ENCODE measurements at regions not wholly inside any gene's neighbourhood (a gene's known extent, or its start where the extent isn't known, plus 50 kb on each side); places are given as distances from the start of the nearest gene placed in this dataset.

DNA sequence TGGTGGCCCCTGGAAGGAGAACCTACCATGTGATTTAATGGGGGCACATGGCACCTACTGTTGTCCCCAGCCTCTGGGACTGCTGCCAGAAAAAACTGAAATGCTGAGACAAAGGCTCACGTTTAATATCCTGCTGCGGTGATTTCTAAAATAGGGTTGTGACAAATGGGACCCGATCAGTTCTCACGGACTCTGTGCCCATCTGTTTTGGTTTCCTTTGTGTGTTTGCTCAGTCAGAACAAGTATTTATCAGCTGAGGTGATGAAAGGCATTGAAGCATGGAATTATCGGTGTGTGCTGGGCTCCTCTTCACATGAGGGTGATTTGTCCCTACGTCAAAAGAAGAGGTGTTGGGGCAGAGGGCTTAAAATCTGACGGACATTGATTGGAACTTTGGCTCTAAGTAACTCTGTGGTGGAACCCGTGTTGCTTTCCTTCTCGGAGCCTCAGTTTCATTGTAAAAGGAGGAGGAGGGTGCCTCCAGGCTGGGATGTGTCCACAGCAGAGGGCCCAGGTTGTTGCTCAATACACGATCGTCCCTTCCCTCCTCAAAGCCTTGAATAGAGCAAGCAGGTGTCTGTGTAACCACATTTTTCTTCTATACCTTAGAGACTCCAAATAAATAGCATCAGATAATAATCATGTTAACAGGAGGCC, 283.3 kb upstream of the RGMA start:
- TF ChIP-seq, protein P1, sequence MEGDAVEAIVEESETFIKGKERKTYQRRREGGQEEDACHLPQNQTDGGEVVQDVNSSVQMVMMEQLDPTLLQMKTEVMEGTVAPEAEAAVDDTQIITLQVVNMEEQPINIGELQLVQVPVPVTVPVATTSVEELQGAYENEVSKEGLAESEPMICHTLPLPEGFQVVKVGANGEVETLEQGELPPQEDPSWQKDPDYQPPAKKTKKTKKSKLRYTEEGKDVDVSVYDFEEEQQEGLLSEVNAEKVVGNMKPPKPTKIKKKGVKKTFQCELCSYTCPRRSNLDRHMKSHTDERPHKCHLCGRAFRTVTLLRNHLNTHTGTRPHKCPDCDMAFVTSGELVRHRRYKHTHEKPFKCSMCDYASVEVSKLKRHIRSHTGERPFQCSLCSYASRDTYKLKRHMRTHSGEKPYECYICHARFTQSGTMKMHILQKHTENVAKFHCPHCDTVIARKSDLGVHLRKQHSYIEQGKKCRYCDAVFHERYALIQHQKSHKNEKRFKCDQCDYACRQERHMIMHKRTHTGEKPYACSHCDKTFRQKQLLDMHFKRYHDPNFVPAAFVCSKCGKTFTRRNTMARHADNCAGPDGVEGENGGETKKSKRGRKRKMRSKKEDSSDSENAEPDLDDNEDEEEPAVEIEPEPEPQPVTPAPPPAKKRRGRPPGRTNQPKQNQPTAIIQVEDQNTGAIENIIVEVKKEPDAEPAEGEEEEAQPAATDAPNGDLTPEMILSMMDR (IDR thresholded peaks at IDR 0.05; ENCODE audit: poor library complexity), result no peak
- TF ChIP-seq EZH2 (IDR thresholded peaks at IDR 0.05; ENCODE audit: borderline replicate concordance) (no peak), EZH2phosphoT487 (IDR thresholded peaks at IDR 0.05; ENCODE audit: low read depth, severe bottlenecking, unreplicated experiment) (no peak)
- H2AFZ ChIP-seq, result no peak overlapping the region
- no peak for DNase-seq (ENCODE audit: low spot score)

GRCh38 chr15:93366387-93367100, 277.5 kb upstream of the RGMA start:
- no peak for DNase-seq (ENCODE audit: low spot score)
- no peaks in the 10 kb centered on the region for H3K36me3 ChIP-seq (replicated peaks; ENCODE audit: insufficient read depth, low read depth)
- H3K9me2 ChIP-seq (replicated peaks; ENCODE audit: insufficient read depth), result no peaks in the 10 kb centered on the region
- no peaks in the 10 kb centered on the region for H3K9me3 ChIP-seq (ENCODE audit: low read depth)
- no peak overlapping the region for H3K4me3 ChIP-seq
- no peak for TF ChIP-seq EZH2phosphoT487 (IDR thresholded peaks at IDR 0.05; ENCODE audit: low read depth, severe bottlenecking, unreplicated experiment)
- TF ChIP-seq, protein P1 (IDR thresholded peaks at IDR 0.05; ENCODE audit: poor library complexity), result no peak
- no peak for TF ChIP-seq EZH2 (IDR thresholded peaks at IDR 0.05; ENCODE audit: borderline replicate concordance)
- no peak overlapping the region for H3K4me2 ChIP-seq
- H2AFZ ChIP-seq, result no peak overlapping the region
- no peak overlapping the region for H3K27ac ChIP-seq
- H3K27me3 ChIP-seq, result peaks cover 5% of the 10 kb centered on the region
- WGBS (ENCODE audit: low lambda C conversion rate, missing lambda C conversion rate), result 30% methylated on average over 5 of the region's 5 CpGs
- no peaks in the 10 kb centered on the region for H3K4me1 ChIP-seq (ENCODE audit: insufficient read depth)
- H4K20me1 ChIP-seq (ENCODE audit: insufficient read depth, poor library complexity, severe bottlenecking), result no peaks in the 10 kb centered on the region
- no peaks in the 10 kb centered on the region for H3K79me2 ChIP-seq

More for the DNA sequence above, 283.3 kb upstream of the RGMA start:
- WGBS (ENCODE audit: low lambda C conversion rate, missing lambda C conversion rate), result 79% methylated on average over 11 of the region's 11 CpGs
- no peaks in the 10 kb centered on the region for H3K27me3 ChIP-seq
- no peaks in the 10 kb centered on the region for H3K9me3 ChIP-seq (ENCODE audit: low read depth)
- H3K4me3 ChIP-seq, result no peak overlapping the region
- no peaks in the 10 kb centered on the region for H3K4me1 ChIP-seq (ENCODE audit: insufficient read depth)
- H3K36me3 ChIP-seq (replicated peaks; ENCODE audit: insufficient read depth, low read depth), result no peaks in the 10 kb centered on the region
- no peaks in the 10 kb centered on the region for H4K20me1 ChIP-seq (ENCODE audit: insufficient read depth, poor library complexity, severe bottlenecking)
- H3K9me2 ChIP-seq (replicated peaks; ENCODE audit: insufficient read depth), result no peaks in the 10 kb centered on the region
- H3K27ac ChIP-seq, result no peak overlapping the region
- no peaks in the 10 kb centered on the region for H3K79me2 ChIP-seq
- no peak overlapping the region for H3K4me2 ChIP-seq

DNA sequence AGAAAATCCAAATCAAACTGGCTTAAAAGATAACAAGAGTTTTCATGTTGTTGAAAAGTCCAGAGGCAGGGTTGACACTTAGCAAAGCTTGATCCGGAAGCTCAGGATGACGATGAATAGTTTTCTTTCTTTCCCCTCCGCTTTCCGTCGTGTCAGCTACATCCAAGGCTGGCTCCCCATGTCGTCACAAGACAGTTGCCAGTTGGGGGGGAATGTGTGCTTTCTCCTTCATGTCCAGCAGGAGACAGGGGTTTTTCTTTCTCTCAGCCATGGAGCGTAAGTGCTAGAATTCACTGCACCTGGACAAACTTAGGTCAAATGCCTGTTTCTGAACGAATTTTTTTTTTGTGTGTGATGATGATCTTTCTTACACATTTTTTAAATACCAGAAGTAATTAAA, 273.8 kb upstream of the RGMA start:
- DNase-seq (ENCODE audit: low spot score), result peak; percentile 21
- peaks cover 5% of the 10 kb centered on the region for H3K27me3 ChIP-seq
- no peak overlapping the region for H2AFZ ChIP-seq
- H3K36me3 ChIP-seq (replicated peaks; ENCODE audit: insufficient read depth, low read depth), result no peaks in the 10 kb centered on the region
- no peak overlapping the region for H3K27ac ChIP-seq
- no peaks in the 10 kb centered on the region for H3K9me2 ChIP-seq (replicated peaks; ENCODE audit: insufficient read depth)
- no peaks in the 10 kb centered on the region for H3K4me1 ChIP-seq (ENCODE audit: insufficient read depth)
- H3K9me3 ChIP-seq (ENCODE audit: low read depth), result no peaks in the 10 kb centered on the region
- no peak overlapping the region for H3K4me3 ChIP-seq
- no peaks in the 10 kb centered on the region for H4K20me1 ChIP-seq (ENCODE audit: insufficient read depth, poor library complexity, severe bottlenecking)
- H3K79me2 ChIP-seq, result no peaks in the 10 kb centered on the region
- WGBS (ENCODE audit: low lambda C conversion rate, missing lambda C conversion rate), result 33% methylated on average over 8 of the region's 8 CpGs
- no peak overlapping the region for H3K4me2 ChIP-seq
- no peak for TF ChIP-seq EZH2phosphoT487 (IDR thresholded peaks at IDR 0.05; ENCODE audit: low read depth, severe bottlenecking, unreplicated experiment)
- no peak for TF ChIP-seq EZH2 (IDR thresholded peaks at IDR 0.05; ENCODE audit: borderline replicate concordance)
- TF ChIP-seq, protein P1 (IDR thresholded peaks at IDR 0.05; ENCODE audit: poor library complexity), result no peak

Data from hepatocyte (in vitro differentiated cells).